ENCODE measurements at regions not wholly inside any gene's neighbourhood (a gene's known extent, or its start where the extent isn't known, plus 50 kb on each side); places are given as distances from the start of the nearest gene placed in this dataset.

DNA sequence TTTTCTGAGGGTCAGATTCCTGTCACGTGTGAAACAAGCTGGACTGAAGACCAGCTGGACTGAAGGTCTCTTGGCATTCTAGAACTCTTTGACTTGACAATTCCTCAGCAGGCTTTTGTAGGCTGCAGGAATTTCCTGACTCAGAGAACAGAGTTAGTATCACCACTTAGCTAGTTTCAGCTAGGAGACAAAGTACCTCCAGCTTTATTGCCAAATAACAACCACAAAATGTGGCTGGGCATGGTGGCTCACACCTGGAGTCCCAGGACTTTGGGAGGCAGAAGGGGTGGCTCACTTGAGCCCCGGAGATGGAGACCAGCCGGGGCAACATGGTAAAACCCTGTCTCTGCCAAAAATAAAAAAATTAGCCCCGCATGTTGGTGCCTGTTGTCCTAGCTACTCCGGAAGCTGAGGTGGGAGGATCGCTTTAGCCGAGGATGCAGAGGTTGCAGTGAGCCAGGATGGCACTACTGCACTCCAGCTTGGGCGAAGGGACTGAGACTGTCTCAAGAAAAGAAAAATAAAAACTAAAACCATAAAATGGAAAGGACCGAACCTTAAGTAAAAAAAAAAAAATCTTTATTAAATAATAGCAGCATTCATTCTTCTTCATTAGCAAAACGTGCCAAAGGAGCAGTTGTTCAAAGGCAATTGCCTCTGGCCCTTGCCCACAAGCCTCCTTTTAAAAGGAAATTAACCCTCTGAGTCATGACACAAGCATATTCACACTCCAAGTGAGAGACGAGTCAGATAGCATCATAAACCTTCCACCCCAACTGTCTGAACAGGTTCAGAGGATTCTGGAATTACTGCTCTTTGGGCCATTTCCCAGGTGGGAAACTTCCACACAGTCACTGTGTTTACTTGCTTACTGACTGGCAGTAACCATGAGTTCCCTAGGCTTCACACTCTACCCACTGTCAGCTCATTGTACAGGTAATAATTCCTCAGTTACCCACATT lies 88.9 kb downstream of the MYL12B start:
- TF ChIP-seq ZNF132 (tag by site-specific recombination; IDR thresholded peaks at IDR 0.05; ENCODE audit: borderline replicate concordance) (no peak), KLF16 (tag by site-specific recombination; IDR thresholded peaks at IDR 0.05) (no peak), ZNF239 (tag by site-specific recombination; IDR thresholded peaks at IDR 0.05) (no peak), ZNF274 (IDR thresholded peaks at IDR 0.05; ENCODE audit: low read length) (no peak), ZNF274 (tag by site-specific recombination; IDR thresholded peaks at IDR 0.05; ENCODE audit: borderline replicate concordance) (no peak)
- TF ChIP-seq, protein P1, sequence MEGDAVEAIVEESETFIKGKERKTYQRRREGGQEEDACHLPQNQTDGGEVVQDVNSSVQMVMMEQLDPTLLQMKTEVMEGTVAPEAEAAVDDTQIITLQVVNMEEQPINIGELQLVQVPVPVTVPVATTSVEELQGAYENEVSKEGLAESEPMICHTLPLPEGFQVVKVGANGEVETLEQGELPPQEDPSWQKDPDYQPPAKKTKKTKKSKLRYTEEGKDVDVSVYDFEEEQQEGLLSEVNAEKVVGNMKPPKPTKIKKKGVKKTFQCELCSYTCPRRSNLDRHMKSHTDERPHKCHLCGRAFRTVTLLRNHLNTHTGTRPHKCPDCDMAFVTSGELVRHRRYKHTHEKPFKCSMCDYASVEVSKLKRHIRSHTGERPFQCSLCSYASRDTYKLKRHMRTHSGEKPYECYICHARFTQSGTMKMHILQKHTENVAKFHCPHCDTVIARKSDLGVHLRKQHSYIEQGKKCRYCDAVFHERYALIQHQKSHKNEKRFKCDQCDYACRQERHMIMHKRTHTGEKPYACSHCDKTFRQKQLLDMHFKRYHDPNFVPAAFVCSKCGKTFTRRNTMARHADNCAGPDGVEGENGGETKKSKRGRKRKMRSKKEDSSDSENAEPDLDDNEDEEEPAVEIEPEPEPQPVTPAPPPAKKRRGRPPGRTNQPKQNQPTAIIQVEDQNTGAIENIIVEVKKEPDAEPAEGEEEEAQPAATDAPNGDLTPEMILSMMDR (tag by site-specific recombination; IDR thresholded peaks at IDR 0.05), result no peak
